ENCODE measurements at regions not wholly inside any gene's neighbourhood (a gene's known extent, or its start where the extent isn't known, plus 50 kb on each side); places are given as distances from the start of the nearest gene placed in this dataset.

- H3K36me3 ChIP-seq (ENCODE audit: control insufficient read depth, insufficient read depth, low read length), result no peaks in the 10 kb centered on the region
- TF ChIP-seq, protein P1, sequence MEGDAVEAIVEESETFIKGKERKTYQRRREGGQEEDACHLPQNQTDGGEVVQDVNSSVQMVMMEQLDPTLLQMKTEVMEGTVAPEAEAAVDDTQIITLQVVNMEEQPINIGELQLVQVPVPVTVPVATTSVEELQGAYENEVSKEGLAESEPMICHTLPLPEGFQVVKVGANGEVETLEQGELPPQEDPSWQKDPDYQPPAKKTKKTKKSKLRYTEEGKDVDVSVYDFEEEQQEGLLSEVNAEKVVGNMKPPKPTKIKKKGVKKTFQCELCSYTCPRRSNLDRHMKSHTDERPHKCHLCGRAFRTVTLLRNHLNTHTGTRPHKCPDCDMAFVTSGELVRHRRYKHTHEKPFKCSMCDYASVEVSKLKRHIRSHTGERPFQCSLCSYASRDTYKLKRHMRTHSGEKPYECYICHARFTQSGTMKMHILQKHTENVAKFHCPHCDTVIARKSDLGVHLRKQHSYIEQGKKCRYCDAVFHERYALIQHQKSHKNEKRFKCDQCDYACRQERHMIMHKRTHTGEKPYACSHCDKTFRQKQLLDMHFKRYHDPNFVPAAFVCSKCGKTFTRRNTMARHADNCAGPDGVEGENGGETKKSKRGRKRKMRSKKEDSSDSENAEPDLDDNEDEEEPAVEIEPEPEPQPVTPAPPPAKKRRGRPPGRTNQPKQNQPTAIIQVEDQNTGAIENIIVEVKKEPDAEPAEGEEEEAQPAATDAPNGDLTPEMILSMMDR (IDR thresholded peaks at IDR 0.05; ENCODE audit: insufficient read depth, low read length, poor library complexity, severe bottlenecking), result no peak
These were observed 116.2 kb downstream of the NSUN3 start for GRCh38 chr3:94179059-94179458.

GRCh38 chr3:94183551-94183950 is 120.7 kb downstream of the NSUN3 start:
- no peaks in the 10 kb centered on the region for H3K27me3 ChIP-seq (ENCODE audit: control insufficient read depth, insufficient read depth, low read length)
- no peak overlapping the region for H3K4me3 ChIP-seq (ENCODE audit: low read depth, low read length)
- H3K36me3 ChIP-seq (ENCODE audit: control insufficient read depth, insufficient read depth, low read length), result no peaks in the 10 kb centered on the region
- no peak for DNase-seq (ENCODE audit: low read depth)
- TF ChIP-seq, protein P1 (IDR thresholded peaks at IDR 0.05; ENCODE audit: insufficient read depth, low read length, poor library complexity, severe bottlenecking), result no peak

More at GRCh38 chr3:94179059-94179458, 116.2 kb downstream of the NSUN3 start:
- Histone ChIP-seq H3K4me3 (ENCODE audit: low read depth, low read length) (no peak overlapping the region), H3K27me3 (ENCODE audit: control insufficient read depth, insufficient read depth, low read length) (no peaks in the 10 kb centered on the region)
- DNase-seq (ENCODE audit: low read depth), result no peak

- no peak overlapping the region for H3K4me3 ChIP-seq (ENCODE audit: low read depth, low read length)
- DNase-seq (ENCODE audit: low read depth), result no peak
- TF ChIP-seq, protein P1 (IDR thresholded peaks at IDR 0.05; ENCODE audit: insufficient read depth, low read length, poor library complexity, severe bottlenecking), result no peak
These were observed 121.9 kb downstream of the NSUN3 start for GRCh38 chr3:94184781-94185180.

DNA sequence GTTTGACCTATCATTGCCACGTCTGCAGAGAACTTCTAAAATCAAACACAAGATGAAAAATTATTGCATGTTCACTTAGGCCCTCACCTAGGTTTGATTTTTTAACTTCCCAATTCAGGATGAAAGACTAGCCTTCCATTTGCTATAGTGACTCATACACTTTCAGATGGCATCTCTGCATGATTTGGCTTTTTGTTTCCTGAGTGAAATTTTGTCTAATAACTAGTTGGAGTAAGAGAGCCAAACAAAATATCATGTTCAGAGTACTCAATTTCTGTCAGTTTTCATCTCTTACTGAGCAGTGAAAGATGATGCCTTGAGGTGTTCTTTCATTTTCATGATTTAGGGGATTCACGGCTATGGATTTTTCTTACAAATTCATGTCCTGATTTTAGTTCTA is 122.9 kb downstream of the NSUN3 start:
- no peaks in the 10 kb centered on the region for H3K36me3 ChIP-seq (ENCODE audit: control insufficient read depth, insufficient read depth, low read length)
- DNase-seq (ENCODE audit: low read depth), result no peak
- no peak overlapping the region for H3K4me3 ChIP-seq (ENCODE audit: low read depth, low read length)
- TF ChIP-seq, protein P1 (IDR thresholded peaks at IDR 0.05; ENCODE audit: insufficient read depth, low read length, poor library complexity, severe bottlenecking), result no peak
- H3K27me3 ChIP-seq (ENCODE audit: control insufficient read depth, insufficient read depth, low read length), result no peaks in the 10 kb centered on the region

More at GRCh38 chr3:94184781-94185180, 121.9 kb downstream of the NSUN3 start:
- Histone ChIP-seq H3K27me3 (ENCODE audit: control insufficient read depth, insufficient read depth, low read length) (no peaks in the 10 kb centered on the region), H3K36me3 (ENCODE audit: control insufficient read depth, insufficient read depth, low read length) (no peaks in the 10 kb centered on the region)

DNA sequence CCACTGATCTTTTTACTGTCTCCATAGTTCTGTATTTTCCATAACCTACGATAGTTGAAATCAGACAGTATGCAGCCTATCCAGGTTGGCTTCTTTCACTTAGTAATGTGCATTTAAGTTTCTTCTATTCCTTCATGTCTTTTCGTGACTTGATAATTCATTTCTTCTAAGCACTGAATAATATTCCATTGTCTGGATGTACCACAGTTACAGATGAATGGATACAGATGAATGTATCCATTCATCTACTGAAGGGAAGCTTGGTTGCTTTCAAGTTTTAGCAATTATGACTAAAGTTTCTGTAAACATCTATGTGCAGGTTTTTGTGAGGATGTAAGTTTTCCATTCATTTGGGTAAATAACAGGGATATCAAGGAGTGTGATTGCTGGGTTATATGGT is 124.8 kb downstream of the NSUN3 start:
- no peaks in the 10 kb centered on the region for H3K27me3 ChIP-seq (ENCODE audit: control insufficient read depth, insufficient read depth, low read length)
- TF ChIP-seq, protein P1 (IDR thresholded peaks at IDR 0.05; ENCODE audit: insufficient read depth, low read length, poor library complexity, severe bottlenecking), result no peak
- DNase-seq (ENCODE audit: low read depth), result no peak
- no peak overlapping the region for H3K4me3 ChIP-seq (ENCODE audit: low read depth, low read length)
- H3K36me3 ChIP-seq (ENCODE audit: control insufficient read depth, insufficient read depth, low read length), result no peaks in the 10 kb centered on the region

GRCh38 chr3:94195381-94195780 is 132.5 kb downstream of the NSUN3 start:
- H3K36me3 ChIP-seq (ENCODE audit: control insufficient read depth, insufficient read depth, low read length), result no peaks in the 10 kb centered on the region
- no peak overlapping the region for H3K4me3 ChIP-seq (ENCODE audit: low read depth, low read length)
- DNase-seq (ENCODE audit: low read depth), result no peak
- H3K27me3 ChIP-seq (ENCODE audit: control insufficient read depth, insufficient read depth, low read length), result no peaks in the 10 kb centered on the region
- TF ChIP-seq, protein P1 (IDR thresholded peaks at IDR 0.05; ENCODE audit: insufficient read depth, low read length, poor library complexity, severe bottlenecking), result no peak

Measured in kidney epithelial cell (primary cell).